Neural cell (in vitro differentiated cells): ENCODE measurements at regions not wholly inside any gene's neighbourhood (a gene's known extent, or its start where the extent isn't known, plus 50 kb on each side); places are given as distances from the start of the nearest gene placed in this dataset.

Experiments
- H2AFZ ChIP-seq: fragments of 200-600, 300-800 bp; sonication (generic), shearing (Covaris generic); 2 replicates; pipeline ENCODE4 v1.6.0; 2014; ENCODE audit warnings: low read depth, mild to moderate bottlenecking, antibody characterized with exemption, low read length, moderate library complexity
- H3F3A ChIP-seq: fragments of 200-600 bp; shearing (Covaris generic); 2 replicates; pipeline ENCODE4 v1.6.1; 2016; ENCODE audit warnings: mild to moderate bottlenecking, moderate library complexity, mixed read lengths, antibody characterized with exemption, low read length; ENCODE audit not compliant: insufficient read depth, poor library complexity, severe bottlenecking
- H3K27ac ChIP-seq: fragments of 200-600, 300-800 bp; sonication (generic), shearing (Covaris generic); 2 replicates; pipeline ENCODE4 v1.5.1; 2014; ENCODE audit warnings: mild to moderate bottlenecking, low read length, moderate library complexity
- H3K27me3 ChIP-seq: fragments of 300-800, 200-600 bp; sonication (generic), shearing (Covaris generic); 2 replicates; pipeline ENCODE4 v1.6.0; 2014; ENCODE audit warnings: mild to moderate bottlenecking, low read depth, low read length, moderate library complexity; ENCODE audit not compliant: insufficient read depth
- H3K36me3 ChIP-seq: fragments of 300-800, 200-600 bp; sonication (generic), shearing (Covaris generic); 2 replicates; pipeline ENCODE4 v1.5.1; 2014; ENCODE audit warnings: mild to moderate bottlenecking, antibody characterized with exemption, low read length, moderate library complexity; ENCODE audit not compliant: insufficient read depth
- H3K4me2 ChIP-seq: fragments of 300-800, 200-600 bp; sonication (generic), shearing (Covaris generic); 2 replicates; pipeline ENCODE4 v1.6.0; 2014; ENCODE audit warnings: mild to moderate bottlenecking, low read length
- H3K4me3 ChIP-seq: fragments of 300-800, 200-600 bp; sonication (generic), shearing (Covaris generic); 2 replicates; pipeline ENCODE4 v1.5.1; 2014; ENCODE audit warnings: mild to moderate bottlenecking, low read length, moderate library complexity
- H3K79me2 ChIP-seq: fragments of 200-600 bp; shearing (Covaris generic); replicated peaks from 2 replicates; pipeline ENCODE4 v1.6.0; 2014; ENCODE audit warnings: mild to moderate bottlenecking, low read length, moderate library complexity; ENCODE audit not compliant: insufficient read depth
- H3K9ac ChIP-seq: fragments of 300-800, 200-600 bp; sonication (generic), shearing (Covaris generic); 2 replicates; pipeline ENCODE4 v1.6.1; 2016; ENCODE audit warnings: mild to moderate bottlenecking, low read length, mixed read lengths
- H3K9me2 ChIP-seq: fragments of 200-600 bp; shearing (Covaris generic); 2 replicates; pipeline ENCODE4 v1.6.1; 2016; ENCODE audit warnings: mild to moderate bottlenecking, low read length, mixed read lengths; ENCODE audit not compliant: insufficient read depth
- H3K9me3 ChIP-seq: fragments of 200-600, 300-800 bp; sonication (generic), shearing (Covaris generic); 2 replicates; pipeline ENCODE4 v1.6.1; 2016; ENCODE audit warnings: mild to moderate bottlenecking, mixed run types, low read length, moderate library complexity, mixed read lengths
- H4K20me1 ChIP-seq: fragments of 200-600 bp; shearing (Covaris generic); 2 replicates; pipeline ENCODE4 v1.6.1; 2016; ENCODE audit warnings: mild to moderate bottlenecking, mixed run types; ENCODE audit not compliant: insufficient read depth
- CTCF ChIP-seq: fragments of 450-650 bp; IDR thresholded peaks from 2 replicates; pipeline ENCODE4 v1.5.1; 2014; ENCODE audit warnings: antibody characterized with exemption, mild to moderate bottlenecking, moderate library complexity; ENCODE audit not compliant: poor library complexity, severe bottlenecking
- EP300 ChIP-seq: fragments of 450-650 bp; conservative IDR thresholded peaks from 2 replicates; pipeline ENCODE4 v1.6.1; 2014; ENCODE audit warnings: antibody characterized with exemption, mild to moderate bottlenecking, moderate library complexity; ENCODE audit not compliant: poor library complexity, severe bottlenecking
- EZH2 ChIP-seq: fragments of 200-600, 300-800 bp; shearing (Covaris generic), sonication (generic); IDR thresholded peaks from 2 replicates; pipeline ENCODE4 v1.6.1; 2014; ENCODE audit warnings: antibody characterized with exemption, low read length, borderline replicate concordance, mild to moderate bottlenecking; ENCODE audit not compliant: insufficient read depth, poor library complexity, severe bottlenecking
- MXI1 ChIP-seq: fragments of 450-650 bp; conservative IDR thresholded peaks from 2 replicates; pipeline ENCODE4 v1.6.1; 2014; ENCODE audit warnings: antibody characterized with exemption, mild to moderate bottlenecking; ENCODE audit not compliant: poor library complexity, severe bottlenecking
- POLR2AphosphoS5 ChIP-seq: IDR thresholded peaks from 2 replicates; pipeline ENCODE4 v1.6.1; 2012
- RAD21 ChIP-seq: fragments of 450-650 bp; conservative IDR thresholded peaks from 2 replicates; pipeline ENCODE4 v1.6.1; 2014; ENCODE audit warnings: antibody characterized with exemption, mild to moderate bottlenecking, moderate library complexity
- REST ChIP-seq: IDR thresholded peaks from 2 replicates; pipeline ENCODE4 v1.6.1; 2012; ENCODE audit warnings: borderline replicate concordance
- SMC3 ChIP-seq: fragments of 450-650 bp; conservative IDR thresholded peaks from 2 replicates; pipeline ENCODE4 v1.6.1; 2014; ENCODE audit warnings: antibody characterized with exemption, mild to moderate bottlenecking, moderate library complexity; ENCODE audit not compliant: poor library complexity
- TAF1 ChIP-seq: IDR thresholded peaks from 2 replicates; pipeline ENCODE4 v1.6.1; 2012; ENCODE audit warnings: low read depth

GRCh38 chr10:111131168-111131799 is 54.5 kb downstream of the ADRA2A start:
- H3K9me3 ChIP-seq, result no peaks in the 10 kb centered on the region
- no peaks in the 10 kb centered on the region for H3K9me2 ChIP-seq
- H3K9ac ChIP-seq, result no peak overlapping the region
- H3K27ac ChIP-seq, result no peak overlapping the region
- H3K79me2 ChIP-seq, result no peaks in the 10 kb centered on the region
- H3K4me3 ChIP-seq, result no peak overlapping the region
- H3F3A ChIP-seq, result no peaks in the 10 kb centered on the region
- H3K27me3 ChIP-seq, result peaks cover 29% of the 10 kb centered on the region
- H3K36me3 ChIP-seq, result no peaks in the 10 kb centered on the region
- no peak overlapping the region for H2AFZ ChIP-seq
- H3K4me2 ChIP-seq, result no peak overlapping the region
- TF ChIP-seq RAD21 (no peak), SMC3 (no peak), REST (no peak), CTCF (no peak), MXI1 (no peak), TAF1 (no peak), EZH2 (no peak), EP300 (no peak), POLR2AphosphoS5 (no peak)
- no peaks in the 10 kb centered on the region for H4K20me1 ChIP-seq

GRCh38 chr10:111137007-111137406 is 60.2 kb downstream of the ADRA2A start:
- Histone ChIP-seq H3K27ac (no peak overlapping the region), H3K27me3 (peaks cover 83% of the 10 kb centered on the region), H2AFZ (no peak overlapping the region), H3K9ac (no peak overlapping the region), H3K4me2 (no peak overlapping the region), H3K9me2 (no peaks in the 10 kb centered on the region), H3K9me3 (no peaks in the 10 kb centered on the region), H4K20me1 (no peaks in the 10 kb centered on the region), H3K36me3 (no peaks in the 10 kb centered on the region), H3K79me2 (no peaks in the 10 kb centered on the region), H3F3A (no peaks in the 10 kb centered on the region), H3K4me3 (no peak overlapping the region)
- TF ChIP-seq CTCF (no peak), RAD21 (no peak), MXI1 (no peak), EZH2 (no peak), SMC3 (no peak), TAF1 (no peak), EP300 (no peak), REST (no peak), POLR2AphosphoS5 (no peak)
